Heart left ventricle (tissue), 13 donors: ENCODE measurements at regions not wholly inside any gene's neighbourhood (a gene's known extent, or its start where the extent isn't known, plus 50 kb on each side); places are given as distances from the start of the nearest gene placed in this dataset.

Source experiments
- POLR2A ChIP-seq, 2 donors: fragments of 450-650 bp; IDR thresholded peaks; one replicate each; pipeline ENCODE4 v1.6.1; 2017; ENCODE audit warnings: antibody characterized with exemption in 2 of 2, mild to moderate bottlenecking in 2 of 2, moderate library complexity in 2 of 2
- TF ChIP-seq, protein P1 (sequence below), 12 donors: fragments of 200-600 bp; sonication (generic) in 4 of 12; IDR thresholded peaks; one replicate each; pipeline versions ENCODE4 v1.5.0 to v1.8.0; 2018 to 2022; ENCODE audit warnings: antibody characterized with exemption in 12 of 12, mild to moderate bottlenecking in 5 of 12
- donor health status: ischemic (EF 13 %, LVEDD 7.1; RV severe dilation, severe dysfunction).
- donor health status: DM: no; HTN: yes; CAD: no.
- donor health status: DM: no; HTN: no; CAD: no.
- donor health status: ischemic (EF 25% LVEDD 6.9; RV normal size, moderate dysfunction).
- donor health status: ischemic (EF 25% LVEDD 5.7; RV mildly dilated, moderate dysfunction).
- donor health status: ischemic (EF 35%, LVEDD 5.7; RV mildly dilated, moderate dysfunction).
- donor health status: nonischemic (EF 11% LVEDD 7.7; RV severe dilation, severe dysfunction).
- donor health status: DM: yes; HTN: yes; CAD: no.
- donor health status: PGD.
- donor health status: ischemic (EF 29% LVEDD 5.4; RV normal size, mild dysfunction).
- donor health status: nonischemic (EF 23%, LVEDD 6.1; RV moderate dilation, normal function).

DNA sequence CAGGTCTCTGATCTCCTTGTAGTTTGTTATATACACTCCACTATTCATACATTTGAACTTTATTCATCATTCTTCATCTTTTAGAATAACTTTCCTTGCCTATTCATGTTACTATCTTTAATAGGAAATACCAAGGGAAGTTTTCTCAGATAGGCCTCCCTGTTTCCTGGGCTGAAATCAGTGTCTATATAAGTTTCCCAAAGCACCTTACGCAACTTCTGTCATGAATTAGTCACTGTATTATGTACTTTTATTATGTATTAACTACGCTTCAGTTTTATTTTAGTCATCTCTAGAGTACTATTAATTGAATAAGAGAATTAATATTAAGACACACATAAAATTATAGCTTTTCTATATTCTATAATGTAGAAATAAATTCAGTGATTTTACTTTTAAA, 1481.5 kb downstream of the OTOL1 start:
- TF ChIP-seq, protein P1, sequence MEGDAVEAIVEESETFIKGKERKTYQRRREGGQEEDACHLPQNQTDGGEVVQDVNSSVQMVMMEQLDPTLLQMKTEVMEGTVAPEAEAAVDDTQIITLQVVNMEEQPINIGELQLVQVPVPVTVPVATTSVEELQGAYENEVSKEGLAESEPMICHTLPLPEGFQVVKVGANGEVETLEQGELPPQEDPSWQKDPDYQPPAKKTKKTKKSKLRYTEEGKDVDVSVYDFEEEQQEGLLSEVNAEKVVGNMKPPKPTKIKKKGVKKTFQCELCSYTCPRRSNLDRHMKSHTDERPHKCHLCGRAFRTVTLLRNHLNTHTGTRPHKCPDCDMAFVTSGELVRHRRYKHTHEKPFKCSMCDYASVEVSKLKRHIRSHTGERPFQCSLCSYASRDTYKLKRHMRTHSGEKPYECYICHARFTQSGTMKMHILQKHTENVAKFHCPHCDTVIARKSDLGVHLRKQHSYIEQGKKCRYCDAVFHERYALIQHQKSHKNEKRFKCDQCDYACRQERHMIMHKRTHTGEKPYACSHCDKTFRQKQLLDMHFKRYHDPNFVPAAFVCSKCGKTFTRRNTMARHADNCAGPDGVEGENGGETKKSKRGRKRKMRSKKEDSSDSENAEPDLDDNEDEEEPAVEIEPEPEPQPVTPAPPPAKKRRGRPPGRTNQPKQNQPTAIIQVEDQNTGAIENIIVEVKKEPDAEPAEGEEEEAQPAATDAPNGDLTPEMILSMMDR (IDR thresholded peaks at IDR 0.05) = no peak
- TF ChIP-seq POLR2A (IDR thresholded peaks at IDR 0.05) = no peak
